WTC11 (cell line): ENCODE measurements at regions not wholly inside any gene's neighbourhood (a gene's known extent, or its start where the extent isn't known, plus 50 kb on each side); places are given as distances from the start of the nearest gene placed in this dataset.

ENCODE experiments used
- USF2 ChIP-seq: sonication (generic); formaldehyde crosslinking; IDR thresholded peaks from 2 replicates; pipeline ENCODE4 v1.8.1; 2023; ENCODE audit warnings: mild to moderate bottlenecking, missing genetic modification reagents, moderate library complexity
- ZNF232 ChIP-seq: sonication (generic); formaldehyde crosslinking; IDR thresholded peaks from 2 replicates; pipeline ENCODE4 v1.8.0; 2022; ENCODE audit warnings: mild to moderate bottlenecking, missing genetic modification reagents
- TF ChIP-seq, protein P1 (sequence below): fragments of 250-450 bp; sonication (Bioruptor Pico); conservative IDR thresholded peaks from 2 replicates; pipeline ENCODE4 v1.9.0; 2021; ENCODE audit warnings: mild to moderate bottlenecking
- TF ChIP-seq, protein P2 (sequence below): fragments of 200-600 bp; IDR thresholded peaks from 2 replicates; pipeline ENCODE4 v1.8.0; 2022; ENCODE audit warnings: antibody characterized with exemption
- TF ChIP-seq, protein P3 (sequence below): sonication (generic); formaldehyde crosslinking; IDR thresholded peaks from 2 replicates; pipeline ENCODE4 v1.8.0; 2022; ENCODE audit warnings: mild to moderate bottlenecking, missing genetic modification reagents
- TF ChIP-seq, protein P4 (sequence below): sonication (generic); formaldehyde crosslinking; IDR thresholded peaks from 2 replicates; pipeline ENCODE4 v1.8.0; 2022; ENCODE audit warnings: mild to moderate bottlenecking, missing genetic modification reagents

DNA sequence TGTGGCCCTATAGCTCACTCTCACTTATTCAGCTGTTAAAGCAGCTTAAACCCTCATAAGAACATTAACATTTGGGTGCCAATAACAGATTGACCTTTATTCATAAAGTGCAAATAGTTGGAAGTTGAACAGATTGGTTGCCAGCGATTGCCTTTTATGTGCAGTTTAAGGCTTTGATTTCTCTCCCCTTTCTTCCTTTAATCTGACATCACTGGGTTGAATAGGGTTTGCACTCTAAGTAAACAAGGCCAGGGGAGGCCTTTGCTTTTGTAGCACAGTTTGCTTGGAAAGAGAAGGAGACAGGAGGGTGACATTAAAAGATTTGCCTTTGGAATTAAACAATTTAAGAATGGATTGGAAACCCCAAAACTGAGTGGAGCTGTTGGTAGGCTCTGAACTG is 114.3 kb downstream of the NKX6-1 start:
- TF ChIP-seq, protein P1, sequence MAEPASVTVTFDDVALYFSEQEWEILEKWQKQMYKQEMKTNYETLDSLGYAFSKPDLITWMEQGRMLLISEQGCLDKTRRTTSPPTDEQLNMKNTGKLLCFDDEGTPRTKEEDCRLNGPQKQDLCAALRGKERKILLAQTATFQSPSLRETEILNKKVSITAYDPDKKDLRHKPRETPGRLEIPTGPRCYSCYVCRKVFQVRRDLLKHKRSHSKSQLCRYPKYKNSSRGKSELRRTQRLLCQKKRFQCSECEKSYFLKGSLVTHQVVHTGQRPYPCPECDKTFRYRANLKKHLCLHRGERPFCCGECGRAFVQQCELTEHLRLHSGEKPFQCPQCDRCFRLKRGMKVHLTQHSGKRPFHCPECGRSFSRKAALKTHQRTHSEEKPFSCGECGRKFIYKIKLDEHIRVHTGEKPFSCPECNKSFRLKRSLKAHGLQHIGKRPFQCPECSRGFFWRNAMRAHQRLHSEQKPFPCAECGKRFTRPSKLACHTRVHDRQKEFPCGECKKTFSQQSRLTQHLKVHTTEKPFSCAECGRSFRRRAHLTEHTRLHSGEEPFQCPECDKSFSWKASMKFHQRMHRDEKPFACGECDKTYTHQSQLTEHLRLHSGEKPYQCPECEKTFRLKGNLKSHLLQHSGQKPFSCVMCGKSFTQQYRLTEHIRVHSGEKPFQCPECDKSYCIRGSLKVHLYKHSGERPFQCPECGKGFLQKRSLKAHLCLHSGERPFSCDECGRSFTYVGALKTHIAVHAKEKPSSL = no peak
- TF ChIP-seq, protein P2, sequence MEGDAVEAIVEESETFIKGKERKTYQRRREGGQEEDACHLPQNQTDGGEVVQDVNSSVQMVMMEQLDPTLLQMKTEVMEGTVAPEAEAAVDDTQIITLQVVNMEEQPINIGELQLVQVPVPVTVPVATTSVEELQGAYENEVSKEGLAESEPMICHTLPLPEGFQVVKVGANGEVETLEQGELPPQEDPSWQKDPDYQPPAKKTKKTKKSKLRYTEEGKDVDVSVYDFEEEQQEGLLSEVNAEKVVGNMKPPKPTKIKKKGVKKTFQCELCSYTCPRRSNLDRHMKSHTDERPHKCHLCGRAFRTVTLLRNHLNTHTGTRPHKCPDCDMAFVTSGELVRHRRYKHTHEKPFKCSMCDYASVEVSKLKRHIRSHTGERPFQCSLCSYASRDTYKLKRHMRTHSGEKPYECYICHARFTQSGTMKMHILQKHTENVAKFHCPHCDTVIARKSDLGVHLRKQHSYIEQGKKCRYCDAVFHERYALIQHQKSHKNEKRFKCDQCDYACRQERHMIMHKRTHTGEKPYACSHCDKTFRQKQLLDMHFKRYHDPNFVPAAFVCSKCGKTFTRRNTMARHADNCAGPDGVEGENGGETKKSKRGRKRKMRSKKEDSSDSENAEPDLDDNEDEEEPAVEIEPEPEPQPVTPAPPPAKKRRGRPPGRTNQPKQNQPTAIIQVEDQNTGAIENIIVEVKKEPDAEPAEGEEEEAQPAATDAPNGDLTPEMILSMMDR = no peak
- TF ChIP-seq ZNF232 (CRISPR knock-in tag) (no peak), USF2 (CRISPR knock-in tag) (no peak)
- TF ChIP-seq, protein P3, sequence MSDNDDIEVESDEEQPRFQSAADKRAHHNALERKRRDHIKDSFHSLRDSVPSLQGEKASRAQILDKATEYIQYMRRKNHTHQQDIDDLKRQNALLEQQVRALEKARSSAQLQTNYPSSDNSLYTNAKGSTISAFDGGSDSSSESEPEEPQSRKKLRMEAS (CRISPR knock-in tag) = no peak
- TF ChIP-seq, protein P4, sequence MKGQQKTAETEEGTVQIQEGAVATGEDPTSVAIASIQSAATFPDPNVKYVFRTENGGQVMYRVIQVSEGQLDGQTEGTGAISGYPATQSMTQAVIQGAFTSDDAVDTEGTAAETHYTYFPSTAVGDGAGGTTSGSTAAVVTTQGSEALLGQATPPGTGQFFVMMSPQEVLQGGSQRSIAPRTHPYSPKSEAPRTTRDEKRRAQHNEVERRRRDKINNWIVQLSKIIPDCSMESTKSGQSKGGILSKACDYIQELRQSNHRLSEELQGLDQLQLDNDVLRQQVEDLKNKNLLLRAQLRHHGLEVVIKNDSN (CRISPR knock-in tag) = no peak
